Cardiac fibroblast (primary cell): ENCODE measurements at regions not wholly inside any gene's neighbourhood (a gene's known extent, or its start where the extent isn't known, plus 50 kb on each side); places are given as distances from the start of the nearest gene placed in this dataset.

Experiments
- DNase-seq, 2 donors: peaks; one replicate each; pipeline versions ENCODE4 v3.0.0 to v3.0.0-alpha.2; 2010; ENCODE audit warnings: low read depth in 2 of 2
- H3K4me3 ChIP-seq, 2 donors: replicated peaks in 1 of 2; 1 replicate in 1 of 2; 2 replicates in 1 of 2; pipeline ENCODE4 v1.5.1; 2011; ENCODE audit warnings: low read depth in 2 of 2, low read length in 2 of 2, mild to moderate bottlenecking in 2 of 2, moderate library complexity in 1 of 2
- CTCF ChIP-seq: IDR thresholded peaks from one replicate; pipeline ENCODE4 v1.5.1; 2011; ENCODE audit warnings: low read depth, mild to moderate bottlenecking, low read length, inconsistent platforms

- H3K4me3 ChIP-seq: no peak overlapping the region
- no peak for DNase-seq
- TF ChIP-seq CTCF: no peak
Observed at GRCh38 chr12:42979746-42980145, 390.2 kb upstream of the PRICKLE1 start.

GRCh38 chr12:42978708-42979107 is 389.2 kb upstream of the PRICKLE1 start:
- no peak for TF ChIP-seq CTCF
- H3K4me3 ChIP-seq: no peak overlapping the region
- no peak for DNase-seq

- no peak for TF ChIP-seq CTCF
Observed at GRCh38 chr12:42977451-42978230, 388.1 kb upstream of the PRICKLE1 start.

GRCh38 chr12:42976620-42977019 is 387.1 kb upstream of the PRICKLE1 start:
- no peak overlapping the region for H3K4me3 ChIP-seq
- TF ChIP-seq CTCF: no peak
- no peak for DNase-seq

More at GRCh38 chr12:42977451-42978230, 388.1 kb upstream of the PRICKLE1 start:
- peak in 1 of 2 donors; percentile 46 for DNase-seq
- no peak overlapping the region for H3K4me3 ChIP-seq

- no peak for DNase-seq
- H3K4me3 ChIP-seq: no peak overlapping the region
- TF ChIP-seq CTCF: no peak
Observed at GRCh38 chr12:42976122-42976521, 386.6 kb upstream of the PRICKLE1 start.

GRCh38 chr12:42969355-42969754 is 379.8 kb upstream of the PRICKLE1 start:
- TF ChIP-seq CTCF: no peak
- peak; percentile 45 to 73 for DNase-seq
- no peak overlapping the region for H3K4me3 ChIP-seq

GRCh38 chr12:42968426-42968825 is 378.9 kb upstream of the PRICKLE1 start:
- H3K4me3 ChIP-seq: no peak overlapping the region
- TF ChIP-seq CTCF: no peak
- DNase-seq: no peak
